ENCODE measurements at regions not wholly inside any gene's neighbourhood (a gene's known extent, or its start where the extent isn't known, plus 50 kb on each side); places are given as distances from the start of the nearest gene placed in this dataset.
A peak's percentile ranks its signal among the peaks of the same experiment; 100 is the strongest.

GRCh38 chr4:1544861-1545281, 138.6 kb upstream of the NKX1-1 start:
- TF ChIP-seq, protein P1, sequence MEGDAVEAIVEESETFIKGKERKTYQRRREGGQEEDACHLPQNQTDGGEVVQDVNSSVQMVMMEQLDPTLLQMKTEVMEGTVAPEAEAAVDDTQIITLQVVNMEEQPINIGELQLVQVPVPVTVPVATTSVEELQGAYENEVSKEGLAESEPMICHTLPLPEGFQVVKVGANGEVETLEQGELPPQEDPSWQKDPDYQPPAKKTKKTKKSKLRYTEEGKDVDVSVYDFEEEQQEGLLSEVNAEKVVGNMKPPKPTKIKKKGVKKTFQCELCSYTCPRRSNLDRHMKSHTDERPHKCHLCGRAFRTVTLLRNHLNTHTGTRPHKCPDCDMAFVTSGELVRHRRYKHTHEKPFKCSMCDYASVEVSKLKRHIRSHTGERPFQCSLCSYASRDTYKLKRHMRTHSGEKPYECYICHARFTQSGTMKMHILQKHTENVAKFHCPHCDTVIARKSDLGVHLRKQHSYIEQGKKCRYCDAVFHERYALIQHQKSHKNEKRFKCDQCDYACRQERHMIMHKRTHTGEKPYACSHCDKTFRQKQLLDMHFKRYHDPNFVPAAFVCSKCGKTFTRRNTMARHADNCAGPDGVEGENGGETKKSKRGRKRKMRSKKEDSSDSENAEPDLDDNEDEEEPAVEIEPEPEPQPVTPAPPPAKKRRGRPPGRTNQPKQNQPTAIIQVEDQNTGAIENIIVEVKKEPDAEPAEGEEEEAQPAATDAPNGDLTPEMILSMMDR (IDR thresholded peaks at IDR 0.05), result no peak
- TF ChIP-seq POLR2A (IDR thresholded peaks at IDR 0.05) (no peak), EP300 (IDR thresholded peaks at IDR 0.05) (no peak), POLR2AphosphoS5 (IDR thresholded peaks at IDR 0.05) (peak in 1 of 3 donors; percentile 58)

Measured in stomach (tissue), 4 donors.